K562 (cell line): ENCODE measurements at regions not wholly inside any gene's neighbourhood (a gene's known extent, or its start where the extent isn't known, plus 50 kb on each side); places are given as distances from the start of the nearest gene placed in this dataset.
"Not testable (repeated sequence)": the region's sequence is repeated elsewhere in the genome, so short reads cannot be mapped to it uniquely, and the experiment has no call there.

Experiments used
- ATAC-seq: fragments of 200-7000 bp; cut with Tn5 transposase; 3 replicates; pipeline ENCODE4 v1.9.1; 2020; ENCODE audit warnings: moderate library complexity
- BruUV-seq: library from RNA; stranded (reverse); fragments of 400-500 nt; replicated peaks from 2 replicates; lab custom pipeline; 2021; lab: Mats Ljungman, UMichigan
- CTCF ChIA-PET: fragments of 300-600 bp; formaldehyde crosslinking; extraction: SDS; loops from one replicate; lab custom pipeline; 2021; ENCODE audit warnings: low intra/inter-chr PET ratio; lab: Yijun Ruan, JAX
- POLR2A ChIA-PET: fragments of 300-600, 350-650 bp; sonication (Branson Sonifier 250); formaldehyde crosslinking; extraction: SDS; loops from one replicate; lab custom pipeline; 2021; ENCODE audit warnings: antibody characterized with exemption, inconsistent platforms; lab: Yijun Ruan, JAX
- DNase-seq, 4 experiments: peaks; one replicate each; pipeline versions ENCODE4 v3.0.0 to v3.0.0-alpha.2; 2011 to 2018; ENCODE audit warnings: low spot score in 3 of 4, mixed read lengths in 3 of 4; ENCODE audit errors: extremely low read depth in 1 of 4
- FAIRE-seq: peaks from 2 replicates; lab custom pipeline; 2011; peaks lifted over from hg19 to GRCh38; lab: Jason Lieb, UNC
- H2AFZ ChIP-seq: 2 replicates; pipeline ENCODE4 v1.6.0; 2011; ENCODE audit warnings: low read depth, low read length, control low read depth, inconsistent platforms
- H3K27ac ChIP-seq: fragments of 200-600 bp; 3 replicates; pipeline ENCODE4 v1.8.0; 2011; ENCODE audit warnings: low read depth, mild to moderate bottlenecking, control low read depth, inconsistent platforms, low read length, moderate library complexity, mixed read lengths; ENCODE audit errors: extremely low read depth
- H3K27me3 ChIP-seq, 2 experiments: fragments of 300-600 bp in 1 of 2; 2 replicates in 1 of 2; 3 replicates in 1 of 2; pipeline versions ENCODE4 v1.6.0 to v1.8.0; 2011; ENCODE audit warnings: inconsistent platforms in 2 of 2, low read length in 2 of 2, mild to moderate bottlenecking in 1 of 2, mixed read lengths in 1 of 2, moderate library complexity in 1 of 2; ENCODE audit not compliant: control insufficient read depth in 2 of 2, insufficient read depth in 2 of 2
- H3K36me3 ChIP-seq: fragments of 300-600 bp; 3 replicates; pipeline ENCODE4 v1.8.0; 2011; ENCODE audit warnings: mild to moderate bottlenecking, low read length, inconsistent platforms; ENCODE audit not compliant: control insufficient read depth, insufficient read depth
- H3K4me1 ChIP-seq, 2 experiments: fragments of 200-600 bp in 1 of 2; replicated peaks in 1 of 2; 2 replicates in 1 of 2; 3 replicates in 1 of 2; pipeline versions ENCODE4 v1.5.1 to v1.8.0; 2011; ENCODE audit warnings: inconsistent platforms in 2 of 2, low read length in 2 of 2, mild to moderate bottlenecking in 1 of 2, mixed read lengths in 1 of 2, moderate library complexity in 1 of 2; ENCODE audit not compliant: control insufficient read depth in 2 of 2, insufficient read depth in 2 of 2
- H3K4me2 ChIP-seq: 2 replicates; pipeline ENCODE4 v1.6.1; 2011; ENCODE audit warnings: low read length, control low read depth, inconsistent platforms, mixed read lengths; ENCODE audit not compliant: insufficient read depth
- H3K4me3 ChIP-seq: fragments of 200-600 bp; sonication (generic), shearing (Covaris generic); 2 replicates; pipeline ENCODE4 v1.5.1; 2016; ENCODE audit warnings: control low read depth, inconsistent platforms
- H3K79me2 ChIP-seq: fragments of 200-600 bp; 3 replicates; pipeline ENCODE4 v1.8.0; 2011; ENCODE audit warnings: low read length, inconsistent platforms; ENCODE audit not compliant: control insufficient read depth, insufficient read depth
- H3K9ac ChIP-seq, 2 experiments: 2 replicates each; pipeline versions ENCODE4 v1.6.0 to v1.6.1; 2011; ENCODE audit warnings: low read depth in 2 of 2, low read length in 2 of 2, control low read depth in 1 of 2, inconsistent platforms in 1 of 2, mild to moderate bottlenecking in 1 of 2, mixed read lengths in 1 of 2; ENCODE audit not compliant: insufficient read depth in 1 of 2
- H3K9me1 ChIP-seq: one replicate; pipeline ENCODE4 v1.6.0; 2011; ENCODE audit warnings: inconsistent platforms, mild to moderate bottlenecking, low read length, moderate library complexity; ENCODE audit not compliant: control insufficient read depth, insufficient read depth
- H3K9me3 ChIP-seq: replicated peaks from 2 replicates; pipeline ENCODE4 v1.5.1; 2011; ENCODE audit warnings: low read depth, low read length, inconsistent platforms; ENCODE audit not compliant: control insufficient read depth, insufficient read depth
- H4K20me1 ChIP-seq: replicated peaks from 2 replicates; pipeline ENCODE4 v1.6.1; 2011; ENCODE audit warnings: low read length, inconsistent platforms, mixed read lengths; ENCODE audit not compliant: control insufficient read depth, insufficient read depth
- ETS2 ChIP-seq: IDR thresholded peaks from 2 replicates; pipeline ENCODE4 v1.6.1; 2016; ENCODE audit warnings: borderline replicate concordance, missing genetic modification characterization, mild to moderate bottlenecking, moderate library complexity, missing compliant biosample characterization; ENCODE audit not compliant: poor library complexity, severe bottlenecking
- ETV5 ChIP-seq: sonication (generic); formaldehyde crosslinking; IDR thresholded peaks from 2 replicates; pipeline ENCODE4 v1.4.0; 2020; ENCODE audit warnings: low read depth, mild to moderate bottlenecking, missing genetic modification reagents
- RFX1 ChIP-seq: fragments of 450-650 bp; IDR thresholded peaks from 2 replicates; pipeline ENCODE4 v1.6.1; 2016; ENCODE audit warnings: mild to moderate bottlenecking, moderate library complexity
- TCF7L2 ChIP-seq: fragments of 150-350 bp; IDR thresholded peaks from 2 replicates; pipeline ENCODE4 v1.6.1; 2016; ENCODE audit warnings: low read depth, mild to moderate bottlenecking, low read length, moderate library complexity
- ZNF764 ChIP-seq: fragments of 250-450 bp; sonication (Bioruptor Pico); IDR thresholded peaks from 2 replicates; pipeline ENCODE4 v1.4.0; 2020; ENCODE audit warnings: low read depth, mild to moderate bottlenecking, moderate library complexity
- ZNF778 ChIP-seq: fragments of 450-650 bp; formaldehyde crosslinking; IDR thresholded peaks from 2 replicates; pipeline ENCODE4 v1.4.0; 2020; ENCODE audit warnings: mild to moderate bottlenecking, moderate library complexity
- WGBS: fragments of 100-300 bp; shearing (Covaris generic); methylation state at CpG from one replicate; pipeline ENCODE4 v1.1.6; 2016; ENCODE audit warnings: low coverage, mixed read lengths; ENCODE audit not compliant: insufficient coverage; ENCODE audit errors: missing lambda C conversion rate; 5-methylcytosine and 5-hydroxymethylcytosine counted together
- in situ Hi-C: fragments of 300-500 bp; cut with MboI; formaldehyde crosslinking; loops from 4 replicates; pipeline ENCODE4 v1.15.0; 2018; ENCODE audit warnings: inconsistent platforms, mixed read lengths
- intact Hi-C: fragments of 100-400 bp; cut with micrococcal nuclease; formaldehyde crosslinking; loops from 2 replicates; pipeline ENCODE4 v1.14.2; 2022
- TF ChIP-seq, protein P1 (sequence below): fragments of 250-450 bp; sonication (Bioruptor Pico); IDR thresholded peaks from 2 replicates; pipeline ENCODE4 v1.5.0; 2021
- TF ChIP-seq, protein P2 (sequence below): fragments of 450-650 bp; formaldehyde crosslinking; IDR thresholded peaks from 2 replicates; pipeline ENCODE4 v1.4.0; 2022; ENCODE audit warnings: missing genetic modification characterization
- TF ChIP-seq, protein P3 (sequence below): sonication (generic); formaldehyde crosslinking; IDR thresholded peaks from 2 replicates; pipeline ENCODE4 v1.8.1; 2023; ENCODE audit warnings: mild to moderate bottlenecking, missing genetic modification reagents
- TF ChIP-seq, protein P4 (sequence below): fragments of 450-650 bp; IDR thresholded peaks from 2 replicates; pipeline ENCODE4 v1.6.1; 2017; ENCODE audit warnings: mild to moderate bottlenecking, moderate library complexity
- TF ChIP-seq, protein P5 (sequence below): fragments of 250-450 bp; sonication (Bioruptor Pico); IDR thresholded peaks from 2 replicates; pipeline ENCODE4 v1.8.0; 2021; ENCODE audit warnings: mild to moderate bottlenecking, moderate library complexity

DNA sequence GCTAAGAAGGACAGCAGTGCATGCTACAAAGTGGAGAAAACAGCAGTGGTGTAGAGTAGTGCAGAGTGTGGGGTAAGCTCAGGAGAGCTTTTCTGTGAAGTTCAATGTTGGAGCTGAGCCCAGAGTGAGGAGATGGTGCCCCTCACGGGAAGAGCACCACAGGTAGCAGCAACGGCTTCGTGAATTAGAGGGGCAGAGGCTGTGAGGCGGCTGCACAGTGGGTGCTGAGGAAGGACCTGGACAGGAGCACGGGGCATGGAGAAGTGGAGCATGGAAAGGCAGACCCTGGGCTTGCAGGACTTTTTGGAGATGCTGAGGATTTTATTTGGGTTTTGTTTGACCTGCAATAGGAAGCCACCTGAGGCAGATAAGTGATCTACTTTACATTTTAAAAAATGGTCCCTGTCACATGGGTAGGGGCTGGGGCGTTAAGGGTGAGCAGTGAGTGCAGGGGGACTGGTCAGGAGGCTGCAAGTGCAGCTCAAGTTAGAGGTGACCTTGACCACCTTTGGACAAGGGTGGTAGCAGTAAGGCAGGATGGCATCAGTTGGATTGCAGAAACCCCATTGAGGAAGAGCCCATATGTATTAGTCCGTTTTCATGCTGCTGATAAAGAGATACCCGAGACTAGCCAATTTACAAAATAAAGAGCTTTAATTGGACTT, 85.0 kb downstream of the MYCN start (continued):
- TF ChIP-seq, protein P1, sequence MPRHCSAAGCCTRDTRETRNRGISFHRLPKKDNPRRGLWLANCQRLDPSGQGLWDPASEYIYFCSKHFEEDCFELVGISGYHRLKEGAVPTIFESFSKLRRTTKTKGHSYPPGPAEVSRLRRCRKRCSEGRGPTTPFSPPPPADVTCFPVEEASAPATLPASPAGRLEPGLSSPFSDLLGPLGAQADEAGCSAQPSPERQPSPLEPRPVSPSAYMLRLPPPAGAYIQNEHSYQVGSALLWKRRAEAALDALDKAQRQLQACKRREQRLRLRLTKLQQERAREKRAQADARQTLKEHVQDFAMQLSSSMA: no peak
- TF ChIP-seq TCF7L2: no peak
- TF ChIP-seq, protein P2, sequence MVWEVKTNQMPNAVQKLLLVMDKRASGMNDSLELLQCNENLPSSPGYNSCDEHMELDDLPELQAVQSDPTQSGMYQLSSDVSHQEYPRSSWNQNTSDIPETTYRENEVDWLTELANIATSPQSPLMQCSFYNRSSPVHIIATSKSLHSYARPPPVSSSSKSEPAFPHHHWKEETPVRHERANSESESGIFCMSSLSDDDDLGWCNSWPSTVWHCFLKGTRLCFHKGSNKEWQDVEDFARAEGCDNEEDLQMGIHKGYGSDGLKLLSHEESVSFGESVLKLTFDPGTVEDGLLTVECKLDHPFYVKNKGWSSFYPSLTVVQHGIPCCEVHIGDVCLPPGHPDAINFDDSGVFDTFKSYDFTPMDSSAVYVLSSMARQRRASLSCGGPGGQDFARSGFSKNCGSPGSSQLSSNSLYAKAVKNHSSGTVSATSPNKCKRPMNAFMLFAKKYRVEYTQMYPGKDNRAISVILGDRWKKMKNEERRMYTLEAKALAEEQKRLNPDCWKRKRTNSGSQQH: no peak
- TF ChIP-seq RFX1: no peak
- TF ChIP-seq ZNF778 (CRISPR knock-in tag): no peak
- no peak for TF ChIP-seq ETV5 (CRISPR knock-in tag)
- no peak for TF ChIP-seq ETS2 (tag)
- TF ChIP-seq, protein P3, sequence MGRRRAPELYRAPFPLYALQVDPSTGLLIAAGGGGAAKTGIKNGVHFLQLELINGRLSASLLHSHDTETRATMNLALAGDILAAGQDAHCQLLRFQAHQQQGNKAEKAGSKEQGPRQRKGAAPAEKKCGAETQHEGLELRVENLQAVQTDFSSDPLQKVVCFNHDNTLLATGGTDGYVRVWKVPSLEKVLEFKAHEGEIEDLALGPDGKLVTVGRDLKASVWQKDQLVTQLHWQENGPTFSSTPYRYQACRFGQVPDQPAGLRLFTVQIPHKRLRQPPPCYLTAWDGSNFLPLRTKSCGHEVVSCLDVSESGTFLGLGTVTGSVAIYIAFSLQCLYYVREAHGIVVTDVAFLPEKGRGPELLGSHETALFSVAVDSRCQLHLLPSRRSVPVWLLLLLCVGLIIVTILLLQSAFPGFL (CRISPR knock-in tag): no peak
- no peak for TF ChIP-seq ZNF764 (CRISPR knock-in tag)
- TF ChIP-seq, protein P4, sequence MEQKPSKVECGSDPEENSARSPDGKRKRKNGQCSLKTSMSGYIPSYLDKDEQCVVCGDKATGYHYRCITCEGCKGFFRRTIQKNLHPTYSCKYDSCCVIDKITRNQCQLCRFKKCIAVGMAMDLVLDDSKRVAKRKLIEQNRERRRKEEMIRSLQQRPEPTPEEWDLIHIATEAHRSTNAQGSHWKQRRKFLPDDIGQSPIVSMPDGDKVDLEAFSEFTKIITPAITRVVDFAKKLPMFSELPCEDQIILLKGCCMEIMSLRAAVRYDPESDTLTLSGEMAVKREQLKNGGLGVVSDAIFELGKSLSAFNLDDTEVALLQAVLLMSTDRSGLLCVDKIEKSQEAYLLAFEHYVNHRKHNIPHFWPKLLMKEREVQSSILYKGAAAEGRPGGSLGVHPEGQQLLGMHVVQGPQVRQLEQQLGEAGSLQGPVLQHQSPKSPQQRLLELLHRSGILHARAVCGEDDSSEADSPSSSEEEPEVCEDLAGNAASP: no peak
- TF ChIP-seq, protein P5, sequence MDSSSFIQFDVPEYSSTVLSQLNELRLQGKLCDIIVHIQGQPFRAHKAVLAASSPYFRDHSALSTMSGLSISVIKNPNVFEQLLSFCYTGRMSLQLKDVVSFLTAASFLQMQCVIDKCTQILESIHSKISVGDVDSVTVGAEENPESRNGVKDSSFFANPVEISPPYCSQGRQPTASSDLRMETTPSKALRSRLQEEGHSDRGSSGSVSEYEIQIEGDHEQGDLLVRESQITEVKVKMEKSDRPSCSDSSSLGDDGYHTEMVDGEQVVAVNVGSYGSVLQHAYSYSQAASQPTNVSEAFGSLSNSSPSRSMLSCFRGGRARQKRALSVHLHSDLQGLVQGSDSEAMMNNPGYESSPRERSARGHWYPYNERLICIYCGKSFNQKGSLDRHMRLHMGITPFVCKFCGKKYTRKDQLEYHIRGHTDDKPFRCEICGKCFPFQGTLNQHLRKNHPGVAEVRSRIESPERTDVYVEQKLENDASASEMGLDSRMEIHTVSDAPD (CRISPR knock-in tag): no peak

DNA sequence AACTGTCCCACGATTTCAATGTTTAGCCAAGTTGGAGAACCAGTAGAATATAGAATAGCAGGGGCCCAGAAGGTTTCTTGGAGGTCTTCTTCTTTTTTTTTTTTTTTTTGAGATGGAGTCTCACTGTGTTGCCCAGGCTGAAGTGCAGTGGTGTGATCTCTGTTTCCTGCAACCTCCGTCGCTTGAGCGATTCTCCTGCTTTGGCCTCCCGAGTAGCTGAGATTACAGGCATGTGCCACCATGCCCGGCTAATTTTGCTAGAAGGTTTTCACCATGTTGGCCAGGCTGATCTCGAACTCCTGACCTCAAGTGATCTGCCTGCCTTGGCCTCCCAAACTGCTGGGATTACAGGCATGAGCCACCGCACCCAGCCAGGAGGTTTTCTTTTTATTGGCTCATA, 84.3 kb downstream of the MYCN start:
- H2AFZ ChIP-seq, H3K36me3 ChIP-seq, POLR2A ChIA-PET, H3K27ac ChIP-seq, H3K4me1 ChIP-seq, CTCF ChIA-PET, H3K4me2 ChIP-seq, intact Hi-C loops, ATAC-seq, H3K79me2 ChIP-seq, H3K9me3 ChIP-seq, H3K4me3 ChIP-seq, FAIRE-seq, H4K20me1 ChIP-seq, DNase-seq, in situ Hi-C loops, BruUV-seq, H3K9me1 ChIP-seq, H3K9ac ChIP-seq: not testable (repeated sequence)
- WGBS: under 1% methylated on average over 8 of the region's 8 CpGs
- H3K27me3 ChIP-seq: peaks cover 0 to 13% of the 10 kb centered on the region in 2 experiments; a peak in 2 of 5 replicates
